NT2/D1 (cell line): ENCODE measurements at regions not wholly inside any gene's neighbourhood (a gene's known extent, or its start where the extent isn't known, plus 50 kb on each side); places are given as distances from the start of the nearest gene placed in this dataset.

Experiments used
- SUZ12 ChIP-seq: IDR thresholded peaks from 2 replicates; pipeline ENCODE4 v1.6.1; 2011; ENCODE audit not compliant: insufficient read length, insufficient read depth; ENCODE audit errors: extremely low read depth
- YY1 ChIP-seq: IDR thresholded peaks from 2 replicates; pipeline ENCODE4 v1.6.1; 2011; ENCODE audit not compliant: insufficient read length, insufficient read depth
- ZNF274 ChIP-seq: IDR thresholded peaks from 2 replicates; pipeline ENCODE4 v1.6.1; 2011; ENCODE audit warnings: mild to moderate bottlenecking, low read depth, low read length

DNA sequence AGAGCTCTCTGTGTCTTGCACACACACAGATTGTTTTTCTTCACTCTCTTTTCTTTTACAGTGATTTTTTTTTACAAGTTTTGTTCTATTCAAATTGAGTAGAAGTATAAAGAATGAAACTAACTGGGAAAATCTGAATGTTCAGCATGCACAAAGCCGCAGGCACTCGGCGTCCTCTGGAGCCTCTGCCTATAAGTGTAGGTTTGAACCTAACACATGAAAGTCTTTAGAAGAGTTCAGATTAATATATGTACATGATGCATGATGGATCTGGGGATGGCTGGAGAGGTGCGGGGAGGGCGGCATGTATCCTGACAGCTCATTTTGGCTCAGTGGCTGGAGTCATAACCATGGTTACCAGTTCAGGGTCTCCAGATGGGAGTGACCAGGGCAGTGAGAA lies 301.1 kb upstream of the CDH4 start:
- TF ChIP-seq ZNF274 (no peak), YY1 (no peak), SUZ12 (no peak)
